Mesendoderm (in vitro differentiated cells): ENCODE measurements at regions not wholly inside any gene's neighbourhood (a gene's known extent, or its start where the extent isn't known, plus 50 kb on each side); places are given as distances from the start of the nearest gene placed in this dataset.

Experiments used
- DNase-seq: peaks from one replicate; pipeline ENCODE4 v3.0.0; 2013
- H2AK5ac ChIP-seq: 2 replicates; pipeline ENCODE4 v1.6.1; 2013; ENCODE audit warnings: low read length, inconsistent platforms
- H2BK120ac ChIP-seq: 2 replicates; pipeline ENCODE4 v1.6.1; 2013; ENCODE audit warnings: low read depth, mild to moderate bottlenecking, low read length, moderate library complexity, mixed read lengths
- H2BK15ac ChIP-seq: replicated peaks from 2 replicates; pipeline ENCODE4 v1.6.1; 2013; ENCODE audit warnings: low read depth, mild to moderate bottlenecking, moderate library complexity
- H2BK5ac ChIP-seq: 2 replicates; pipeline ENCODE4 v1.6.1; 2013; ENCODE audit warnings: low read length, inconsistent platforms
- H3K18ac ChIP-seq: 2 replicates; pipeline ENCODE4 v1.6.1; 2013; ENCODE audit warnings: mild to moderate bottlenecking, low read length, mixed read lengths
- H3K23ac ChIP-seq: one replicate; pipeline ENCODE4 v1.6.1; 2013; ENCODE audit warnings: low read length
- H3K27ac ChIP-seq: 2 replicates; pipeline ENCODE4 v1.5.1; 2013; ENCODE audit warnings: low read depth, mild to moderate bottlenecking, inconsistent platforms, low read length, moderate library complexity
- H3K27me3 ChIP-seq: 2 replicates; pipeline ENCODE4 v1.6.1; 2013; ENCODE audit warnings: low read length, control low read depth, mild to moderate bottlenecking, inconsistent platforms; ENCODE audit not compliant: insufficient read depth, poor library complexity
- H3K36me3 ChIP-seq: 2 replicates; pipeline ENCODE4 v1.6.1; 2013; ENCODE audit warnings: low read length, inconsistent platforms; ENCODE audit not compliant: control insufficient read depth, insufficient read depth
- H3K4ac ChIP-seq: one replicate; pipeline ENCODE4 v1.6.1; 2013; ENCODE audit warnings: low read depth, mild to moderate bottlenecking, low read length, moderate library complexity
- H3K4me1 ChIP-seq: 2 replicates; pipeline ENCODE4 v1.6.1; 2013; ENCODE audit warnings: low read depth, low read length, inconsistent platforms; ENCODE audit not compliant: control insufficient read depth
- H3K4me2 ChIP-seq: 2 replicates; pipeline ENCODE4 v1.6.1; 2013; ENCODE audit warnings: low read length
- H3K4me3 ChIP-seq: 2 replicates; pipeline ENCODE4 v1.5.1; 2013; ENCODE audit warnings: mild to moderate bottlenecking, low read length
- H3K56ac ChIP-seq: one replicate; pipeline ENCODE4 v1.6.1; 2013; ENCODE audit warnings: low read length
- H3K79me1 ChIP-seq: 2 replicates; pipeline ENCODE4 v1.6.1; 2013; ENCODE audit warnings: low read length, inconsistent platforms
- H3K79me2 ChIP-seq: 2 replicates; pipeline ENCODE4 v1.6.1; 2013; ENCODE audit warnings: mild to moderate bottlenecking, low read length; ENCODE audit not compliant: control insufficient read depth, insufficient read depth
- H3K9ac ChIP-seq: 2 replicates; pipeline ENCODE4 v1.6.1; 2013; ENCODE audit warnings: low read length, inconsistent platforms
- H4K5ac ChIP-seq: one replicate; pipeline ENCODE4 v1.6.1; 2013; ENCODE audit warnings: low read length
- H4K8ac ChIP-seq: one replicate; pipeline ENCODE4 v1.6.1; 2013; ENCODE audit warnings: low read depth, mild to moderate bottlenecking, control low read depth, low read length, moderate library complexity
- WGBS: extraction: QIAGEN DNeasy Blood & Tissue Kit; methylation state at CpG from one replicate; pipeline ENCODE4 v1.1.7; 2013; ENCODE audit warnings: low lambda C conversion rate, missing lambda C conversion rate; ENCODE audit not compliant: insufficient coverage; ENCODE audit errors: extremely low coverage; 5-methylcytosine and 5-hydroxymethylcytosine counted together

- Histone ChIP-seq H3K23ac (no peak overlapping the region), H3K18ac (no peak overlapping the region), H3K4me3 (no peak overlapping the region), H3K36me3 (no peaks in the 10 kb centered on the region), H4K5ac (no peak overlapping the region), H3K9ac (no peak overlapping the region), H4K8ac (no peak overlapping the region), H2BK120ac (no peak overlapping the region), H2BK15ac (no peak overlapping the region), H3K4ac (no peak overlapping the region), H2AK5ac (no peak overlapping the region), H3K56ac (no peak overlapping the region), H3K79me1 (no peaks in the 10 kb centered on the region), H3K79me2 (no peaks in the 10 kb centered on the region), H3K4me2 (no peak overlapping the region), H2BK5ac (no peak overlapping the region), H3K4me1 (peaks cover 1% of the 10 kb centered on the region), H3K27ac (no peak overlapping the region), H3K27me3 (no peaks in the 10 kb centered on the region)
- no CpG with 5 or more reads among the region's 2 CpGs for WGBS
- no peak for DNase-seq
These were observed 950.3 kb downstream of the TFAP2A start for GRCh38 chr6:9464583-9464982.

GRCh38 chr6:9463311-9463710 lies 951.6 kb downstream of the TFAP2A start:
- Histone ChIP-seq H2BK120ac (no peak overlapping the region), H3K27me3 (no peaks in the 10 kb centered on the region), H2AK5ac (no peak overlapping the region), H3K79me2 (no peaks in the 10 kb centered on the region), H3K4me1 (peaks cover 1% of the 10 kb centered on the region), H4K5ac (no peak overlapping the region), H3K56ac (no peak overlapping the region), H3K4me3 (no peak overlapping the region), H2BK15ac (no peak overlapping the region), H3K27ac (no peak overlapping the region), H3K18ac (no peak overlapping the region), H3K4me2 (no peak overlapping the region), H4K8ac (no peak overlapping the region), H3K79me1 (no peaks in the 10 kb centered on the region), H3K4ac (no peak overlapping the region), H3K23ac (no peak overlapping the region), H3K36me3 (no peaks in the 10 kb centered on the region), H2BK5ac (no peak overlapping the region), H3K9ac (no peak overlapping the region)
- DNase-seq, result no peak
- WGBS, result no CpG with 5 or more reads among the region's 4 CpGs

- Histone ChIP-seq H3K4me1 (peaks cover 4% of the 10 kb centered on the region), H2BK120ac (no peak overlapping the region), H3K9ac (no peak overlapping the region), H4K8ac (no peak overlapping the region), H2BK15ac (no peak overlapping the region), H3K4me3 (no peak overlapping the region), H4K5ac (no peak overlapping the region), H3K4ac (no peak overlapping the region), H3K36me3 (no peaks in the 10 kb centered on the region), H3K56ac (no peak overlapping the region), H2BK5ac (no peak overlapping the region), H3K27ac (no peak overlapping the region), H2AK5ac (no peak overlapping the region), H3K79me1 (no peaks in the 10 kb centered on the region), H3K79me2 (no peaks in the 10 kb centered on the region), H3K18ac (no peak overlapping the region), H3K4me2 (no peak overlapping the region), H3K27me3 (no peaks in the 10 kb centered on the region), H3K23ac (no peak overlapping the region)
- no peak for DNase-seq
- WGBS, result no CpG with 5 or more reads among the region's 3 CpGs
These were observed 953.7 kb downstream of the TFAP2A start for GRCh38 chr6:9461188-9461587.

- H3K27me3 ChIP-seq, result no peaks in the 10 kb centered on the region
- no peak overlapping the region for H2BK5ac ChIP-seq
- no peaks in the 10 kb centered on the region for H3K79me1 ChIP-seq
- H3K4me2 ChIP-seq, result no peak overlapping the region
- H3K79me2 ChIP-seq, result no peaks in the 10 kb centered on the region
- no peak overlapping the region for H3K4ac ChIP-seq
- no peak overlapping the region for H3K56ac ChIP-seq
- WGBS, result no CpG with 5 or more reads among the region's 1 CpG
- no peak overlapping the region for H2BK120ac ChIP-seq
- no peak overlapping the region for H4K8ac ChIP-seq
- H3K36me3 ChIP-seq, result no peaks in the 10 kb centered on the region
- no peak overlapping the region for H3K27ac ChIP-seq
- H2AK5ac ChIP-seq, result no peak overlapping the region
- no peak overlapping the region for H2BK15ac ChIP-seq
- H4K5ac ChIP-seq, result no peak overlapping the region
- no peak overlapping the region for H3K9ac ChIP-seq
- H3K23ac ChIP-seq, result no peak overlapping the region
- H3K18ac ChIP-seq, result no peak overlapping the region
- DNase-seq, result no peak
- no peak overlapping the region for H3K4me3 ChIP-seq
- peaks cover 8% of the 10 kb centered on the region for H3K4me1 ChIP-seq
These were observed 956.5 kb downstream of the TFAP2A start for GRCh38 chr6:9458424-9458823.

GRCh38 chr6:9455864-9456658 lies 958.8 kb downstream of the TFAP2A start:
- Histone ChIP-seq H2BK15ac (no peak overlapping the region), H3K79me2 (no peaks in the 10 kb centered on the region), H3K27me3 (no peaks in the 10 kb centered on the region), H3K27ac (no peak overlapping the region), H3K79me1 (no peaks in the 10 kb centered on the region), H3K36me3 (no peaks in the 10 kb centered on the region), H2AK5ac (no peak overlapping the region), H3K56ac (peak overlapping the region; percentile 40), H3K9ac (no peak overlapping the region), H3K4ac (no peak overlapping the region), H2BK120ac (no peak overlapping the region), H3K4me3 (no peak overlapping the region), H3K4me1 (peaks cover 8% of the 10 kb centered on the region), H3K4me2 (no peak overlapping the region), H3K18ac (peak overlapping the region; percentile 45), H4K5ac (peak overlapping the region; percentile 12), H2BK5ac (peak overlapping the region; percentile 35), H3K23ac (no peak overlapping the region), H4K8ac (no peak overlapping the region)
- peak; percentile 44 for DNase-seq
- no CpG with 5 or more reads among the region's 7 CpGs for WGBS
